ENCODE measurements at regions not wholly inside any gene's neighbourhood (a gene's known extent, or its start where the extent isn't known, plus 50 kb on each side); places are given as distances from the start of the nearest gene placed in this dataset.

DNA sequence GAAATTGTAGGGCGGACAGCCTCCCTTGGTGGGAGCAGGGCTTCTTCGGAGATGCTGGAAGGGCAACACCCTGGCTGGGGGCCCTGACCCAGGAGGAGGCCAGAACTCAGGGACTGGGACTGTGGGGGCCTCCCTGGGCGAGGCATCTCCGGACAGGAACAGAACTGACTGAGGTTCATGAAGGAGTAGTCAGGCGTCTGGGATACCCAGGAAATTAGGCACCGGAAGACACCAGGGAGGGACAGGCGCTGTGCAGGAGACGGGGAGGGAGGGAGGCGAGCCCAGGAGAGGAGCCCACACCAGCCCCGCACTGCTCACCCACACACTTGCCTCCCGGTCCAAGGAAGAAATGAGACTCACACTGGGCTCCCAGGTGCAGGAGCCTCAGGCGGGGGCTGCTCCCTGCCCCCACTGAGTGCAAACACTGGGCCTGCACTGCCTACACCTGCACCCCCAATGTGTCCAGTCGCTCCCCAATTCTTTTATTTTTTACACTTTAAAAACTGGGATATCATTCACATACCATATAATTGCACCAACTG lies 262.6 kb upstream of the SFSWAP start:
- no peak for DNase-seq
- WGBS, 2 donors, result 73 to 84% methylated on average over 13 of the region's 13 CpGs
- intact Hi-C loops (cut with DNase I), result no loop called here

DNA sequence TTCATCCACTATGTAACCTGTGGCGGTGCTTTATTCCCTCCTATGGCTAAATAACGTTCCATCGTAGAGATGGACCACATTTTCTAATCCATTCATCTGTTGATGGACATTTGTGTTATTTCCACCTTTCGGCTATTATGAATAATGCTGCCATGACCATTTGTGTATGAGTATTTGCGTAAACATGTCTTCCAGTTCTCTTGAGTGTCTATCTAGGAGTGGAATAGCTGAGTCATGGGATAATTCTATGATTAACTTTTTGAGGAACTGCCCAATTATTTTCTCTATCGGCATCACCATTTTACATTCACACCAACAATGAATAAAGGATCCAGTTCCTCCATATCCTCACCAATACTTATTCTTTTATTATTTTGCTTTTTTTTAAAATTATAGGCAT lies 261.9 kb upstream of the SFSWAP start:
- H3K27ac ChIP-seq, result no peak overlapping the region
- peaks cover 0 to 12% (median 2%) of the 10 kb centered on the region in 7 donors for H3K27me3 ChIP-seq
- ATAC-seq (no peak), DNase-seq (no peak)
- no peaks in the 10 kb centered on the region for H3K4me1 ChIP-seq
- TF ChIP-seq, protein P1, sequence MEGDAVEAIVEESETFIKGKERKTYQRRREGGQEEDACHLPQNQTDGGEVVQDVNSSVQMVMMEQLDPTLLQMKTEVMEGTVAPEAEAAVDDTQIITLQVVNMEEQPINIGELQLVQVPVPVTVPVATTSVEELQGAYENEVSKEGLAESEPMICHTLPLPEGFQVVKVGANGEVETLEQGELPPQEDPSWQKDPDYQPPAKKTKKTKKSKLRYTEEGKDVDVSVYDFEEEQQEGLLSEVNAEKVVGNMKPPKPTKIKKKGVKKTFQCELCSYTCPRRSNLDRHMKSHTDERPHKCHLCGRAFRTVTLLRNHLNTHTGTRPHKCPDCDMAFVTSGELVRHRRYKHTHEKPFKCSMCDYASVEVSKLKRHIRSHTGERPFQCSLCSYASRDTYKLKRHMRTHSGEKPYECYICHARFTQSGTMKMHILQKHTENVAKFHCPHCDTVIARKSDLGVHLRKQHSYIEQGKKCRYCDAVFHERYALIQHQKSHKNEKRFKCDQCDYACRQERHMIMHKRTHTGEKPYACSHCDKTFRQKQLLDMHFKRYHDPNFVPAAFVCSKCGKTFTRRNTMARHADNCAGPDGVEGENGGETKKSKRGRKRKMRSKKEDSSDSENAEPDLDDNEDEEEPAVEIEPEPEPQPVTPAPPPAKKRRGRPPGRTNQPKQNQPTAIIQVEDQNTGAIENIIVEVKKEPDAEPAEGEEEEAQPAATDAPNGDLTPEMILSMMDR (IDR thresholded peaks at IDR 0.05), result no peak
- WGBS, 2 donors, result 89 to 91% methylated on average over 6 of the region's 6 CpGs
- no peaks in the 10 kb centered on the region for H3K36me3 ChIP-seq
- H3K4me3 ChIP-seq, result no peak overlapping the region
- peaks cover 0 to 39% (median 13%) of the 10 kb centered on the region in 11 donors for H3K9me3 ChIP-seq
- intact Hi-C loops (cut with DNase I), result no loop called here

More for the DNA sequence above, 262.6 kb upstream of the SFSWAP start:
- H3K36me3 ChIP-seq, result no peaks in the 10 kb centered on the region
- H3K9me3 ChIP-seq, result peaks cover 0 to 39% (median 13%) of the 10 kb centered on the region in 11 donors
- TF ChIP-seq, protein P1 (IDR thresholded peaks at IDR 0.05), result no peak
- no peaks in the 10 kb centered on the region for H3K4me1 ChIP-seq
- H3K27me3 ChIP-seq, result peaks cover 0 to 18% (median 2%) of the 10 kb centered on the region in 7 donors
- H3K4me3 ChIP-seq, result no peak overlapping the region
- no peak for ATAC-seq
- H3K27ac ChIP-seq, result no peak overlapping the region

DNA sequence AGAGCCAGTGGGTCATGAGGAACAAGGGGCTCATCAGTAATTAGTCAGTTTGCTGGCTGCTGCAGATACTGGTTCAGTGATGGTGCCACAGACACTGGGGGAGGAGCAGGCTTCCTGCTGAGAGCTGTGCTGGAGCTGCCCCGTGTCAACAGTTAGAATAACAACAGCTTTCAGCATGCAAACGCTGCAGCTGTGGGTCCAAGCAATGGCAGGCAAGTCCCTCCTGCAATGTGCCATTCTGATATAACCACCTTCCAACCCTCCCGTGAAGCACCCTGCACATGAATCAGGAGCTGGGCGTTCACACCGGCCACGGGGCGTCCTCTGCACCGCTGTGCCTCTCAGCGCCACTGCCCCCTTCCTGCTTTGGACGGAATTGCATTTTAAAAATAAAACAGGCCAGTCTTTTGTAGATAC lies 258.4 kb upstream of the SFSWAP start:
- 5 to 6% methylated on average over 10 of the region's 10 CpGs for WGBS, 2 donors
- no peaks in the 10 kb centered on the region for H3K4me1 ChIP-seq

DNA sequence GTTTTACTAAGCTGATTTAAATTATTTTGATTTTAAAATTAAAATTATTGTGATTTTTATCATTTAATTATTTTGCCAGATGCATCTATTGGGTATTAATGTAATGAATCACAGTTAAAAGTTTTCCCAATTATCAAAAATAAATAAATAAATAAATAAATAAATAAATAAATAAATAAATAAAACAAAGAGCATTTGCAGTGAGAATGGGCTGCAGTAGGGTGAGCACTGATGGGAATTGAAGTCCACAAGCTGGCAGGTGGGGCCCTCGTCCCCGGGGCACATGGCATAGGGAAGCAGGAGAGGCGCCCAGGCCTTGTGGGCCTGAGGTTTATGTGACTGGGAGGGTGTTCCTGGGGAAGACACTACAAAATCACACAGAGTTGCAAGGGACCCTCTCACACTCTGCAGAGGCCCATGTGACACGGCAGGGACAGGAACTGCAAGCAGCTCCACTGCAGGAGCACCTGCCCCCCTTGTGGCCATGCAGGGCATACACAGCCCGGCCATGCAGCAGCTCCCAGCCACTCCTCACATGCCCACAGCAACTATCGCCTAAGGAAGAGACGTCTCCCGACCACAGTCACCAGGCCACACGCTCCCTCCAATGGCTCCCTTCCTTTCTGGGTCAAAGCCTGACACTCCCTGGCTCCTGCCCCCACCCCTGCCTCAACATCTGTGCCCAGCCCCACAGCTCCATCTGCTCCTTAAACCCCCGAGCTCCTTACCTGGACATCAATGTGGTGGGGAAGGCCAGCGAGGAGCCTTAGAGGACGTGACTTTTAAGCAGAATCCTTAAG lies 256.3 kb upstream of the SFSWAP start:
- DNase-seq (peak; percentile 32 to 37), ATAC-seq (peak in 7 of 8 donors; percentile 67 to 88 (median 79))
- peaks cover 0 to 46% (median 24%) of the 10 kb centered on the region in 7 donors for H3K27me3 ChIP-seq
- 44 to 49% methylated on average over 12 of the region's 12 CpGs for WGBS, 2 donors
- TF ChIP-seq, protein P1 (IDR thresholded peaks at IDR 0.05), result peak; percentile 8 to 72 (median 56)
- intact Hi-C loops (cut with DNase I), result loop anchor here in 5 of 10 donors (10.0 kb wide), 2 partner anchors 350 to 540 kb away; no protein-coding TSS in a partner anchor
- H3K4me3 ChIP-seq, result no peak overlapping the region
- H3K36me3 ChIP-seq, result no peaks in the 10 kb centered on the region
- H3K9me3 ChIP-seq, result peaks cover 0 to 23% (median 12%) of the 10 kb centered on the region in 11 donors
- H3K27ac ChIP-seq, result no peak overlapping the region
- no peaks in the 10 kb centered on the region for H3K4me1 ChIP-seq

More for the DNA sequence above, 258.4 kb upstream of the SFSWAP start:
- no peaks in the 10 kb centered on the region for H3K36me3 ChIP-seq
- no peak overlapping the region for H3K27ac ChIP-seq
- H3K27me3 ChIP-seq, result peaks cover 0 to 26% (median 11%) of the 10 kb centered on the region in 7 donors
- no peak for DNase-seq
- peaks cover 0 to 39% (median 13%) of the 10 kb centered on the region in 11 donors for H3K9me3 ChIP-seq
- ATAC-seq, result no peak
- no peak overlapping the region for H3K4me3 ChIP-seq
- TF ChIP-seq, protein P1 (IDR thresholded peaks at IDR 0.05), result peak in 6 of 9 donors; percentile 12 to 40 (median 28)
- intact Hi-C loops (cut with DNase I), result loop anchor here in 5 of 10 donors (10.0 kb wide), 2 partner anchors 348 to 538 kb away; no protein-coding TSS in a partner anchor
